ENCODE measurements at regions not wholly inside any gene's neighbourhood (a gene's known extent, or its start where the extent isn't known, plus 50 kb on each side); places are given as distances from the start of the nearest gene placed in this dataset.
"Not testable (repeated sequence)": the region's sequence is repeated elsewhere in the genome, so short reads cannot be mapped to it uniquely, and the experiment has no call there.

DNA sequence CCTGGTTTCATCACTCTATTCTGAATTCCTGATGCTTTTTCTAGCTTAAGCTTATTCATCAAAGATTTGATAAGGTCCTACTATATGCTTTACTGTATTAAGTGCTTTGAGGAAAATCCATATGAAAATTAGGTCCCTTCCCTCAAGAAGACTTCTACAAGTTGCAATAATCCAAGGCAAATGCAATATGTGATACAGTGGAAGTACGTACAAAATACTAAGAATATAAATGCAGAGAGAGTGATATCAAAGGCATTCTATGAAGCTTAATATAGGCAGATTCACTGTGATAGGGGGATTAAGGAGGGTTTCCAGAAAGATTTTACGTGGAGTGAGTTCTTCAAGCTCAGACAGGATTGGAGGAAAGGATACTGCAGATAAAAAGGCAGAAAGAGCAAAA lies 142.1 kb downstream of the C6orf118 start:
- DNase-seq, result no peak

DNA sequence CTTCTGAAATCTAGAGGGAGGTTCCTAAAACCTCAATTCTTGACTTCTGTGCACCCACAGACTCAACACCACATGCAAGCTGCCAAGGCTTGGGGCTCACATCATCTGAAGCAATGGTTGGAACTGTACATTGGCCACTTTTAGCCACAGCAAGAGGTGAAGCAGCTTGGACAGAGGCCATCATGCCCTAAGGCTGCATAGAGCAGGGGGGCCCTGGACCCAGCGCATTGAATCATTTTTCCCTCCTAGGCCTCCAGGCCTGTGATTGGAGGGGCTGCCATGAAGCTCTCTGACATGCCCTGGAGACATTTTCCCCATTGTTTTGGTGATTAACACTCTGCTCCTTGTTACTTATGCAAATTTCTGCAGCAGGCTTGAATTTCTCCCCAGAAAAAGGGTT lies 145.9 kb downstream of the C6orf118 start:
- DNase-seq, result no peak

DNA sequence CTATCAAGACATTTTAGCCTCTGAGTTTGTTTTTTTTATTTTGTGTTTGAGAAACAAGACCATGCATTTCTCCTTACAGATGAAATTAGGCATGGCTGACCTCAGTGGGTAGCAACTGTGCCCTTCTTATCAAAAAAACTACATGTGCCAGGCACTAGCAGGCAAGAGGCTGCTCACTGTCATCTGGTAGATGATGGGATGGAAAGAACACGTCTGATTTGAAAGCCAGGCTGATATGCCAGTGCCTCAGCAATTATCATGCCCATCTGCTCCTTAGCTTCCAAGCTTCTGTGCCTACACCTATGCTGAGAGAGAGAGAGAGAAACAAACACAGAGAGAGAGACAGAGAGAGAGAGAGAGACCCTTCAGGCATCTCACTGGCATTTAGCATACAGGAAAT lies 149.9 kb downstream of the C6orf118 start:
- no peak for DNase-seq

DNA sequence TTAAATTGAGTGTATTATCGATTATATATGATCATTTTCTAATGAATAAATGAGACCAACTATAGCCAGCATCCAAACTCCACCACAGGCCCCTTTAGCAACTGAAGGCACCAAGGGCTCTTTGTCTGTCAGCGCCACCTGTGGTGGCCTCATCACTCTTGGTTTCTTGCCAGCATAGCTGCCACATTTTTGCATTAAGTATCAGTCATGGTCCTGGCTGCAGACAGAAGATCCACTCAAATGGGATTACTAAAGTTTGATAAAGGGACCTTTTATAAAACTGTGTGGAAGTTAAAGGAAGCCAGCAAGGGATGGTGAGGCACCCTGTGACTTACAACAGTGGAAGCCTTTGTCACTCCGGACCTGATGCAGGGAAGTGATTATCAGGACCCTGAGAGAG lies 162.9 kb downstream of the C6orf118 start:
- DNase-seq, result no peak

DNA sequence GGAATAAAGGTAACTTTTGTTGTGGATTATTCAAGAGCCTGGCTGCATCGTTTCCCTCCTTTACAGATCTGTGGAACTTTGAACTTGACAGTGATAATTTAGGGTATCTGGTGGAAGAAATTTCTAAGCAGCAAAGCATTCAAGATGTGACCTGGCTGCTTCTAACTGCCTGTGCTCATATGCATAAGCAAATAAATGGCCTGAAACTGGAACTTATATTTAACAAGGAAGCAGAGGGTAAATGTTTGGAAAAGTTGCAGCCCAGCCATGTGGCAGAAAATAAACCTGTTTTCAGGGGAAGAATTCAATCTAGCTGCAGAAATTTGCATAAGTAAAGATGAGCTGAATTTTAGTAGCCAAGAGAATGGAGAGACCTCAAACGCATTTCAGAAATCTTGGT lies 173.5 kb downstream of the C6orf118 start:
- no peak for DNase-seq

DNA sequence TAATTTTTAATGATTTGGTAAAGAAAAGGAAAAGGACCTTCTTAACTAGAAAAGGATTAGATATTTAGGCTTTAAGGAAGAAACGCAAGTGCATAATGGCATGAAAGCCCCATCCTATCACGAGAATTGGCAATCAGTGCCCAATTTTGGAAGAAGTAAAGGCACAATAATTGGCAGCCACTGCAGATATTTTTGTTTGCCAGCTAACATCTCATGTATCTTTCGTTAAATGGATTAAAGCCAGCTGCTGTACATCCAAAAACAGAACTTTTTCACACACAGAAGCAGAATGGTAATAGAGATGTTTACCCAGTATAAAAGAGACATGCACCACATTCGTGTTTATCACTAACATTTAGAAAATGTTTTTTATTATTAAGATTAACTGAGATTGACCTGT lies 180.3 kb downstream of the C6orf118 start:
- no peak for DNase-seq

DNA sequence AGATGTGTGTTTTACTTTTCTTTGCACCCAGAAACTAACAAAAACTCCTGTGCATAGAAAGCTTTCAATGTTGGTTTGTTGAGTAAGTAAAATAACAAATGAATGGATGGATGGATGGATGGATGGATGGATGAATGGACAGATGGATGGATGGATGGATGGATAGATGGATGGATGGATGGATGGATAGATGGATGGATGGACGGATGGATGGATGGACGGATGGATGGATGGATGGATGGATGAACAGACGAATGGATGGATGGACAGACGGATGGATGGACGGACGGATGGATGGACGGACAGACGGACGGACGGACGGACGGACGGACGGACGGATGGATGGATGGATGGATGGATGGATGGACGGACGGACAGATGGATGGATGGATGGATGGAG lies 181.7 kb downstream of the C6orf118 start:
- DNase-seq, result not testable (repeated sequence)

DNA sequence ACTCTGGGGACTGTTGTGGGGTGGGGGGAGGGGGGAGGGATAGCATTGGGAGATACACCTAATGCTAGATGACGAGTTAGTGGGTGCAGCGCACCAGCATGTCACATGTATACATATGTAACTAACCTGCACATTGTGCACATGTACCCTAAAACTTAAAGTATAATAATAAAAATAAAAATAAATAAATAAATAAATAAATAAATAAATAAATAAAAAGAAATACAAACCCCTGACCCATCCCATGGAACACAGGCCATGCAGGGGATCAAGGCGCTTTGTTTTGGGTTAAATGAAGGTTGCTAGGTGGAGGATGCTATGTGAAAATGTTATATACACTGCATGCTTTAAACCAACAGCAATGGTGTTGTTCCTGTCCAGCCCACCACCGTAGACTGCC lies 184.7 kb downstream of the C6orf118 start:
- DNase-seq, result not testable (repeated sequence)

DNA sequence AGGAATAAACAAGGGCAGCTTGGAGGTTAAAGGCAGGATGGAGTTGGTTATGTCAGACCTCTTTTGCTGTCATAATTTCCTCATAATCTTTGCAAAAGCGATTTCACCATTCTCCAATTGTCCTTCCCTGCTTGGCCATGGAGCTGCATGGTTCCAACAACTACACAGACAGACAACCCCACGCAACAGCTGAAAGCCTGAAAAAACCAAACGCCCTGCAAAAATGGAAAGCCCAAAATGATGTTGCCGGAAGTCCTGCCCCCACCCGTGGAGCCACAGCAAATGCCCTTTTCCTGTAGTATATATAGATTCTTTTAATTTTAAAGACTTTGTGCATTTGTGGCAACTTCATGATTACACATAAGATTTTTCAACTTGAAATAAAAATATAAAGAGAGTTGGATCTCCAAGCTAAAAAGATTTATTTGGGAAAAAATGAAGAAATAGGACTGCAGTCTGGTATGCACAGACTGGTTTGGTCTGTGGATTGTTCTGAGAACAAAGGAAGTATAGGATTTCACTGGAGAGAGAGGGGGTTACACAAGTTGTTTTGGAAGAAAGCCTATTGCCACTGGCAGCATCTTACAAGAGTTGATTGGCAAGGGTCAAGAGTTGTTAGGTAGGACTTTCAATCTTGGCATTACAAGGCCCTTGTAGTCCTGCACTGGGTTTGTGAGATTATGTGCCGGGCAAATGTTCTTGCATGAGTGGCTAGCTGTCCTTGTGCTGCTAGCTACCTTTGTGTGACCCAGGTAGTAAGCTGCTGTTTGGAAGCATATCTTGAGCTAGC lies 190.0 kb downstream of the C6orf118 start:
- no peak for DNase-seq

DNA sequence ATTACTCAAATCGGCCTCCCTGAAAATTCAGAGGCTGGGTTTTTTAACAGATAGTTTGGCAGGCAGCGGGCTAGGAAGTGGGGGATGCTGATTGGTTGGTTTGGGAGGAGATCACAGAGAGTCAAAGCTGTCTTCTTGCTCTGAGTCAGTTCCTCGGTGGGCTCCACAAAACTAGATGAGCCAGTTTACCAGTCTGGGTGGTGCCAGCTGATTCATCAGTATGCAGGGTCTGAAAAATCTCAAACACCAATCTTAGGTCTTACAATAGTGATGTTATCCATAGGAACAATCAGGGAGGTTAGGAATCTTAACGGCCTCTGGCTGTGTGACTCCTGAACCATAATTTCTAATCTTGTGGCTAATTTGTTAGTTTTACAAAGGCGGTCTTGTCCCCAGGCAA lies 190.7 kb downstream of the C6orf118 start:
- DNase-seq, result no peak

DNA sequence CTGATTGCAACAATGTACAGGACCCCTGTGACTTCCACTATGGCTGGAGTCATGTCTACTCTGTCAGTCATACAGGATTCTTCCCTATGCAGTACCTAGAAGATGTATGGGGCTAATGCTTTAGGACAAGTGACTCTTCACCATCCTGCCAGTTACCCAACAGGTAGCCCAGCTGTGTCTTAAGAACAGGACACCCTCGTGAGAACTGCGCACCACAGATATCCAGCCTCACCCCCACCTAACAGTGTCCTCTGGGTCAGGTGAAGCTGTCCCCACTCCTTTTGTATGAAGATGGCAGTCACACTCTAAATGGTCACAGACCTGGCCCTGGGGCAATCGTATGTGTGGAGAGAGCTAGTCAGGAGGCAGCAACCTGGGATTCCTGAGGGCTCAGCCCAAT lies 191.6 kb downstream of the C6orf118 start:
- DNase-seq, result no peak

DNA sequence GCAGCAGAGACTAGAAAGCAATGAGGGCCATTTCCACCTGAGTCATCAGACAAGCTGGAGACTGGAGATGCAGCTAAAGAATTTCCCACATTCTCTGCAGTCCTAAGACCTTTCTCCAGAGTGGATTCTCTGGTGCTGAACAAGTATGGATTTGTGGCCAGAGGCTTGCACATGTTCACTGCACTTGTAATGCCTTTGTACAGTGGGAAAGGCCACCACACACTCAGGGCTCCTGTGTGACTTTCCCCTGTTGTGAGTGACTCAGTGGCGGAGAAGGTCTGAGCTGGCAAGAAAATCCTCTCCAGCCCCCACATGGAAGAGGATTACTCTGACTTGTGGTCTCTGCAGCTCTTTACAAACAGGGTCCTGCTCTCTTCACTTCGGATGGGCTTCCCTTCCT lies 192.3 kb downstream of the C6orf118 start:
- no peak for DNase-seq

DNA sequence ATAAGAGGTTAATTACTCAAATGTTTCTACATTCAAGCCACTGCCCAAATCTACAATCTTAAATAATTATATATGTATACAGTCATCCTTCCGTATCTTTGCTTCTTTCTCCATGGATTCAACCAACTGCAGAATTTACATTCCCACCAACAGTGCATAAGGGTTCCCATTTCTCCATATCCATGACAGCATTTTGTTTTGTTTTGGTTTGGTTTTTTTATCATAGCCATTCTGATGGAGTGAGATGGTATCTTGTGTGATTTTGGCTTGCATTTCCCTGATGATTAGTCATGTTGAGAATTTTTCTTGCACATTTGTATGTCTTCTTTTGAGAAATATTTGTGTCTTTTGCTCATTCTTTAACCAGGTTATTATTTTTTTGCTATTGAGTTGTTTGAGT lies 198.5 kb downstream of the C6orf118 start:
- DNase-seq, result no peak

DNA sequence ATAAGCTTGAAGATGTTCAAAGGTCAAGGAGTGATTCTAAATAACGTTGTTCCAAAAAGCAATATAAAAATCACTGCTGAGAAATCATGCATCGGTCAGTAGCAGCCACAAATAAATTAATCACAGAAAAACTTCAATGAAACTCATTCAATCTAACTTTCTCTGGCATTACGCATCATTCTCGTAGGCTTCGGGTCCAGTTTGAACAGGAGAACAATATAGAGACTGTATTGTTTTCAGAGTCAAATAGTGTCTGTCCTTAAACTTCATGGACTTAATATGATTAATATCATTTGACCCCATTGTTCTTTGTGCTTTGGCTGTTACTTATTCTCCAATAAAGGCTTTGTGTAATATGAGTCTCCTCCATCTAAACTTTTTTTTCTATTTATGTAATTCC lies 200.4 kb downstream of the C6orf118 start:
- DNase-seq, result no peak

DNA sequence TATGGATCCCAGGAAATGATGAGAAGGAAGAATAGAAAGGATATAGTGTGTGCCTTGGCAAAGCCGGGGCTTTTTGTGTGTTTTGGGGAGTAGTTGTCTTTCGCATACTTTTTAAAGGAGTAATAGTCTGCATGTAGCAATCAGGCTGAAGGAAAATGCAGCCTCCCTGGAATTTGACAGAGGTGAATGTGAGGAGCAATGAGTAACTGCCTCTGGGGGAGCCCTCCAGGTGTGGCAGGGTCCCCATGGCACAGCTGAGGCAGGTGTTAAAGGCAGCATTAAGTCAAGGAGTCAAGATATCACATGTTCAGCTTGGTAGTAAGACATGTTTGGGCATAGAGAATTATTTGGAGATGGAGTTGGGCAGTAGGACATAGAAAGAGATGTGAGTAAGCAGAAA lies 203.1 kb downstream of the C6orf118 start:
- no peak for DNase-seq

DNA sequence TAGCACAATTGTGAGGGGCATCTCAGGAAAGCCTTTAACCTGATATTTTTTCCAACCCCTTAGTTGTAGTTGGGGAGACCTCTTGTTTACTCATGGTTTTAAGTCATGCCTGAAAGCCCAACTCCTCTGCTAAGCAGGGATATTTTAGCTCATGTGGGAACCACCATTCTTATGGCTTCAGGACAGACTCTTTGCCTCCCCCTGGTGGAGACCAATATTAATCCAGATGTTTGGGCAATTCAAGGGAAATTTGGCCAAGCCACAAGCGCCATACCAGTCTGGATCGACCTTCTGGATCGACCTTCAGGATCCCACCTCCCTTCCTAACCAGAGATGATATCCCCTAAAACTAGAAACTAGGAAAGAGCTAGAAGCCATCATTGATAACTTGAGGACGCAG lies 211.2 kb downstream of the C6orf118 start:
- no peak for DNase-seq

DNA sequence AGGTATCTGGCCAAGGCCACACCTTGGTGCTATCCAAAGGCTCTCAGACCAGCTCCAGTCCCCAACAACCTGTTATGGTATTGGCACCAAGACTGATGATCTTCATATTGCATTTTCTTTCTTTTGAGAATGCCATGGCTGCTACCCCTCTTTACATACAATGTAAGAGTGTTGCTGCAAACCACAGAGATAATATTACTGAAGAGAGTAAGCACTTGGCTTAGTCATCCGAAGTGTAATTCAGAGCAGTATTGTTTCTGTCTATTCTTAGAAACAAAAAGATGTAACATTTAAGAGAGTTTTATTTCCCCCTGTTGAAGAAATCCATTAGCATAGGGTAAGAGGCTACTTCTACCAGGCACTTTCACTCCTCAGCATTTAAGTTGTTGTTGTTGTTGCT lies 212.5 kb downstream of the C6orf118 start:
- no peak for DNase-seq

DNA sequence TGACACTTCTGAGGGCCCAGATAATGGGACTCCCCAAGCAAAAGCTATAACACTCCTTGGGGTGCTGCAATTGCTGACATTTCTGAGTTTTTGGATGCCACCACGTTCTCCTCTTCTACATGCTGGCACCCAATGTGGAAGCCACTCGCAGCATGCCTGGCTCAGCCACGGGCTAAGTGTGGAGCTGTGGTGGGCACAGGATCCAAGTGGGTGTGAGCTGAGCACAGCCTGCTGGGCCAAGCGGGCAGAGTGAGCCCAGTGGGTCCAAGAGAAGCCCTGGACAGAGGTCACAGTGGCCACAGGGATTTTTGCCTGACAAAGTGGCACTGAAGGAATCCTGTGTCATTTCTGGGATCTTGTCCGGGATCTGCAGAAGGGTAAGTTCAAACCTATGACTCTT lies 213.2 kb downstream of the C6orf118 start:
- DNase-seq, result no peak

DNA sequence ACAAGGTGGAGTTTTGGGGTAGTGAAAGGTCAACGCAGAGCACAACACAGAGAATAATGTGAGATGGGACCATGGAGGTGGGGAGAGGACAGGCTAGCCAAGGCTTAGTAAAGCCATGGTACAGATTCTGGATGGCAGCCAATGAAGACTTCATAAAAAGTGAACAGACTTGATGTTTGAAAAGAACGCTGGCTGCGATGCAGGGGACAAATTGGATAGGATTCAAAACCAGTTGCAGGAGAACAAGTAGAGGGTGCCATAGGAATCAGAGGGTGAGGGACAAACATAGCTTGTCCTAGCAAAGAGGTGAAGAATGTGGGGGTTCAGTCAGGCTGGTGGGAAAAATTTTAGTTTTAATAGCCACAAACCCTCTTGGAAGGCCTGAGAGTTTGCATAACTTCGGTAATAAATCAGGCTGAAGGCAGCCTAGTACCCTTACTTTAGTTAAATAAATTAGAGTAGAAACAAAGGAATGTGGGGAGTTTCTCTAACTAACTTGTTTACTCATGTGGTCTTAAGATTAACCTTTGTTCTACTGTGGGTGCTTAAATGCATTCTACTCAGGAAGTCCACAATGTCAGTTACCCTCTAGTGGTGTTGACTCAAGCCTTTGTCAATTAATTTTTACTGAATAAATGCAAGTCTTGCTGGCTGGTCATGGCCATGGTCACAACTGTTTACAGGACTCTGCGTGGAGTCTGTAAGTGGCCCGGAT lies 216.4 kb downstream of the C6orf118 start:
- DNase-seq, result no peak

DNA sequence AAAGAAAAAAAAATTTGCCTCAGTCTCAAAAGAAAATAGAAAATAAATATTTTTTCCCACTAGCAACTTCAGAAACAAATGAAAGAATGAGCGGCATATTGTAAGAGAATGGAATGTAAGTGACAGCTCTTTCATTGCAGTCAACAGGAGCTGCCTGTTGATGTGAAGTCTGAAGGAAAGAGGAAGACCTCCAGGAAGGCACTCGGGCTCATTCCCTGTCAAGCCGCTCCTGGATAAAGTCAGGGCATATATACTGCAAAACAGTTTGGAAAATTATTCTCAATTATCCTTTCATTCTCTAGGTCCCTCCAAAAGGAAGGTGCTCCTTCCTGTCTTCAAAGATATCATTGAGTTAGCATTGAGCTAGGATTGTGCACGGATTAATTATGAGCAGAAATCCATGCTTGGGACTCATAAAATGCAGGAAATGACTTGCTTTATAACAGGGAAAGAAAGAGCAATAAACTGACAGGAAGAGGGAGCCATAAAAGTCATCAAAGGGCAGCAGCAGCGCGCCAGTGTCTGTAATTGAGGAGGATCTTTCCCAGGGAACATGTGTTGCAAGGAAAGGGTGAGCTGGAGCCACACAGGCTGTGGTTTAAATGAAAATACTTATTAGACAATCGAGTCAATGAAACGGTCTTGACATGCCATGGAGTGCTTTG lies 218.2 kb downstream of the C6orf118 start:
- DNase-seq, result no peak

DNA sequence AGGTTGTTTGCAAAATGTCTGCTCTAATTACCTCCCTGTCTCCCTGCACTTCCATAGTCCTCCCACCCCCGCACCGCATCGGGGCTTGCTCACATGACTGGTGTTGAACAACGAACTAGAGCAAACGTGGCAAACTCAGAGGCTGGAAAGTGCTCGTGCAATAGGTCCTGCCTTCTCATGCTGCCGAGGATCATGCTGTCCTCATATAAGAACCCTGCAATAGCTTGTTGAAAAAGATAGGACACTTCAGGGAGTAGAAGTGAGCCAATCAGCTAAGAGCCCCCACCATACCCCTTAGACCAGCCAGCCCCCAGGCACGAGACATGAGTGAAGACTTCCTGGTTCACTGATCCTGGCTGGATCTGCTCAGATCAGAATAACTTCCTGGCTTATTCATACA lies 219.2 kb downstream of the C6orf118 start:
- peak in 1 of 3 experiments; percentile 5 for DNase-seq

DNA sequence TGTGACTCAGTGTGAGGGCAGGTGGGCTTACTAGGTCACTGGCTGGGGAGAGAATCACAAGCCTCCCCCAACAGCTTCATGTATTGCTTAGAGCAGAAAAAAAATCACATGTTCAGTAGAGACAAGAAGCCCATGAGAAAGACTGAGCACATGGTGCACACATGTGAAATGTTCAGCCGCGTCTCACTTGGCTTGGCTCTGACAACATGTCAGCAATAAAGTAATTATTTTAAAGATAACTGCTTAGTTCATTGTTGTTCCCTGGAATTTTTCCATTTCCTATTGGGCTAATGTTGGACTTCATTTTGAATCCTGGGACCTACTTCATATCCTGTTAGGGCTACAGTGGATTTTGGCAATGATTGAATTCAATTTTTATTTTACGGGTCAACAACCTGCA lies 222.6 kb downstream of the C6orf118 start:
- DNase-seq, result no peak

DNA sequence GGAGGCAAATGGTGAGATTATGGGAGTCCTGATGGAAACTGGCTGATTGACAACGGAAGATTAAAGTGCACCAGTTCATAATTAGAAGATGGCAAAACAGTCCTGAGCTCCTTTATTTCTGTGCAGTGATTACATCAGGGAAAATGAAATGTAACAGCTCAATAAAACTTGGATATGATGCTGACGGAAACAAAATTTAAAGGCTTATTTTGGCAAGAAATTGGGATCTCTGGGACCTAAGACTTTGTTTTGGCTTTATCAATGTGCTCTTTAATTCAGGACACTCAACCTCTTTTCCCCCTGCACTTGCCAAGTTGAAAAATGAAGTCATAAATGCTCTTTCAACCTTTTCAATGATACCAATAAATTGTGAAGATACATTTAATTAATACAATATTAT lies 226.8 kb downstream of the C6orf118 start:
- no peak for DNase-seq

DNA sequence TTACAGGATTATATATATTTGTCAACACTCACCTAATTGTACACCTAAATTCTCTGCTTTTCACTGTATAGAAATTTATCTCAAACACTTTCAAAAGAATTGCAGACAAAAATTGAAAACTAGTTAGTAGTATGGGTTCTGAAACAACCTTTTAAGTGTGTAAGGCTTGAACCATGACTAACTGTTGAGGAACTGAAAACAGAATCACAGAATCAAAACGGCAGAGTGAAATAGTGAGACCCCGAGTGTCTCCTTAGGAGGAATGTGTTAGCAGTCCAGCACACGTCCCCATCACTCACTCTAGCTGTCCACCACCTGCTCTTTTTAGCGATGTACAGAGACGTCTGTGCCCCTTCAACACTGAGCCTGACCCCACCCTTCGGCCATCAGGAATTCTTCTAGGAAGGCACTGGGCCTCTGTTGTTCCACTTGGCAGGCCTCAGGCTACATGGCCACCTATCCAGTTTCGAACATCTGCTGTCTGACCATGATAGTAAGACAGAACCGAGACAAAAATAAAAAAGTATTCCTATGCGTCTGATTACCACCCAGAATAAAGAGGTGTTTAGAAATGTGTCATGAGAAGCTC lies 227.4 kb downstream of the C6orf118 start:
- no peak for DNase-seq
